GM12891 (cell line): ENCODE measurements at regions not wholly inside any gene's neighbourhood (a gene's known extent, or its start where the extent isn't known, plus 50 kb on each side); places are given as distances from the start of the nearest gene placed in this dataset.

ENCODE experiments used
- DNase-seq: peaks from one replicate; pipeline ENCODE4 v3.0.0; 2011; ENCODE audit warnings: low spot score; ENCODE audit not compliant: insufficient read length
- FAIRE-seq: peaks from 2 replicates; lab custom pipeline; 2011; peaks lifted over from hg19 to GRCh38; lab: Jason Lieb, UNC
- PAX5 ChIP-seq: IDR thresholded peaks from 2 replicates; pipeline ENCODE4 v1.6.1; 2011; ENCODE audit warnings: low read length, moderate library complexity, mild to moderate bottlenecking; ENCODE audit not compliant: insufficient read depth, severe bottlenecking
- POLR2A ChIP-seq: IDR thresholded peaks from 2 replicates; pipeline ENCODE4 v1.6.1; 2011; ENCODE audit warnings: low read depth, low read length, control low read depth
- POLR2AphosphoS5 ChIP-seq: IDR thresholded peaks from 2 replicates; pipeline ENCODE4 v1.6.1; 2011; ENCODE audit warnings: low read depth, low read length, control low read depth
- POU2F2 ChIP-seq: IDR thresholded peaks from 2 replicates; pipeline ENCODE4 v1.6.1; 2011; ENCODE audit warnings: low read depth, mild to moderate bottlenecking, control low read depth, low read length, moderate library complexity
- SPI1 ChIP-seq: IDR thresholded peaks from 2 replicates; pipeline ENCODE4 v1.6.1; 2011; ENCODE audit warnings: low read depth, low read length, control low read depth
- TAF1 ChIP-seq: IDR thresholded peaks from 2 replicates; pipeline ENCODE4 v1.6.1; 2011; ENCODE audit warnings: low read depth, low read length, control low read depth

DNA sequence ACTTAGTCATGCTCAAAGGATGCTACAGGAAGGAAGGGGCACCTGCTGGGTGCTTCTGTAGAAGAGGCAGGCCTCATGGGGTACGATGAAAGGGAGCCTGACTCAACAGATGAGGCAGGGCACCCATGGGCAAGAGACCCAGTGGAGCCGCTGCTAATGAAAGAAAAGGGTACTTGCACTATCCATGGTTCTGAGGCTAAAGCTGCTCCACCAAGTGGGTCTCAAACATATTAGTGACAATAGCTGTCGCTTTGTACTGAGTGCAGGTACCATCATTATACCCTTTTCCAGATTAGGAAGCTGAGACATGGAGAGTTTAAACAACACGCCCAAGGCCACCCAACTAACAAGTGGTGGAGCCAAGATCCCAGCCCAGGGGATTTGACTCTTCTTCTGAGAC is 127.5 kb upstream of the SERPIND1 start:
- no peak for DNase-seq
- TF ChIP-seq POLR2A (no peak), PAX5 (no peak), TAF1 (no peak), POLR2AphosphoS5 (no peak), SPI1 (no peak), POU2F2 (no peak)
- FAIRE-seq: no peak

DNA sequence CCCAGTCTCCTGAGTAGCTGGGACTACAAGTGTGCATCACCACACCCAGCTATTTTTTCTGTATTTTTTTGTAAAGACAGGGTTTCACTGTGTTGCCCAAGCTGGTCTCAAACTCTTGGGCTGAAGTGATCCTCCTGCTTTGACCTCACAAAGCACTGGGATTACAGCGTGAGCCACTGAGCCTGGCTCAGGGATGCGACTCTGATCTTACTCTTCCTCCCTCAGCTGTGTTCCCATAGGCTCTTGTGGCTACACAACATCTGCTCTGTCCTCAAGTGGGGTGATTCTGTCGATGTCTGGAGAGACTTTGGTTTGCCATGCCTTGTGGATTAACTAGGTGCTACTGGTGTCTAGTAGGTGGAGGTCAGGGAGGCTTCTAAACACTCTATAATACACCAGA is 127.0 kb upstream of the SERPIND1 start:
- DNase-seq: no peak
- TF ChIP-seq TAF1 (no peak), SPI1 (no peak)
- no peak for FAIRE-seq

GRCh38 chr22:20647586-20648305 is 126.2 kb upstream of the SERPIND1 start:
- no peak for TF ChIP-seq POLR2AphosphoS5
- no peak for TF ChIP-seq PAX5
- no peak for TF ChIP-seq POLR2A
- TF ChIP-seq TAF1: no peak
- TF ChIP-seq SPI1: no peak
- no peak for TF ChIP-seq POU2F2
- DNase-seq (no peak), FAIRE-seq (no peak)

- TF ChIP-seq POLR2A (no peak), PAX5 (no peak), SPI1 (no peak), POLR2AphosphoS5 (no peak), TAF1 (no peak), POU2F2 (no peak)
- DNase-seq: no peak
- no peak for FAIRE-seq
These were observed 125.5 kb upstream of the SERPIND1 start for GRCh38 chr22:20648306-20648903.

DNA sequence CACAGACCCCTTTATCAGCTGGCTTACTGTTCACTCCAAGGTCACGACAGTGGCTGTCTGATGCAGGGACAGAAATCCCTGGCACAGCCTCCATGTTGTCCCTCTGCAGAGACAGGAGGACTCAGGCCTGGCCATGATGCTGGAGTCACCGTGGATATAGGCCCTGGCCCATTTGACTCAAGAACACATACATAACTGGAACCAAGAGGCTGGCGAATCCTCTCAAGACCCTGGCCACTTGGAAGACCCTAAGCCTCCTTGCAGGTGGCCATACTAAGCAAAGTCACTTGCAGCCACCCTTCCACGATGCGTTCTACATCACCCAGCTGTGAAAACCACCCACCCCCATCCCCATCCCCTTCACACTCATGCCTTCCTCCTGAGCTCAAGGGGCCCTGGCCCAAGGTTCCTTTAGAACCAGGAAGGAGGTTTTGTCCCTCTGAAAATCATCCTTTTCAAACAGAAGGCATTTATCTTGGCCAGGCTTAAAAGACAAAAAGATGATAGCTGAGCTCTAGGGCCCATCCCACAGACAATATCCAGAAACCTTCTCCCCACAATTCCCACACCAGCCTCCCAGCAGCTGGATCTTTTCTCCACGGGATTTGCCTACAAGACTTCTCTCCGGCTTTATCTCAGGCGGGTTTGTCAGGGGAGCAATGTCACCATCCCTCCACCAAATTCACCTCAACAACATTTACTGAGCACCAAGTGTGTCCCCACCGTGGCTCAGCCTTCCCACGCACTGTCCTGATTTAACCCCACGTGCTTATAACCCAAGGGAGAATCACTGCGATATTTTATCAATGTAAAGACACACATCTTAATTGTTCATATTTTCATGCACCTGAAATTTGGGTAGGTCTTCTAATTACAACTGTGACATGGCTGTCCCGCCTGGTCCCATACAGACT is 123.4 kb upstream of the SERPIND1 start:
- TF ChIP-seq POU2F2 (no peak), PAX5 (no peak), POLR2A (no peak), POLR2AphosphoS5 (no peak), TAF1 (no peak), SPI1 (no peak)
- FAIRE-seq: no peak
- no peak for DNase-seq

GRCh38 chr22:20651286-20651685 is 122.6 kb upstream of the SERPIND1 start:
- TF ChIP-seq SPI1 (no peak), PAX5 (no peak), POLR2A (no peak), POLR2AphosphoS5 (no peak), POU2F2 (no peak), TAF1 (no peak)
- FAIRE-seq: no peak
- DNase-seq: no peak

DNA sequence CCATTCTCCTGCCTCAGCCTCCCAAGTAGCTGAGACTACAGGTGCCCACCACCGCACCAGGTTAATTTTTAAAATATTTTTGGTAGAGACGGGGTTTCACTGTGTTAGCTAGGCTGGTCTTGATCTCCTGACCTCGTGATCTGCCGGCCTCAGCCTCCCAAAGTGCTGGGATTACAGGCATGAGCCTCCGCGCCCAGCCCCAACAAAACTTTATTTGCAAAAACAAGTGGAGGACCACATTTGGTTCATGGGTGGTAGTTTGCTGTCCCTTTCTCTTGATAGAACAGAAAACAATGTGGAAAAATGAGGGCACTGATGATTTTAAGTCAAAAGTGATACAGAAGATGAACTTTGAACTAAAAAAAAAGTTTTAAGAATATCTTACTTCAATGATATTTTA is 121.8 kb upstream of the SERPIND1 start:
- no peak for FAIRE-seq
- DNase-seq: no peak

GRCh38 chr22:20652582-20652981 is 121.3 kb upstream of the SERPIND1 start:
- FAIRE-seq: no peak
- DNase-seq: no peak
- no peak for TF ChIP-seq PAX5
- TF ChIP-seq POLR2AphosphoS5: no peak
- TF ChIP-seq SPI1: no peak

More for the DNA sequence above, 121.8 kb upstream of the SERPIND1 start:
- no peak for TF ChIP-seq POLR2A
- no peak for TF ChIP-seq POU2F2
- TF ChIP-seq TAF1: no peak
- no peak for TF ChIP-seq SPI1
- TF ChIP-seq PAX5: no peak
- TF ChIP-seq POLR2AphosphoS5: no peak

GRCh38 chr22:20653012-20653794 is 120.7 kb upstream of the SERPIND1 start:
- DNase-seq (no peak), FAIRE-seq (peak; percentile 71)
- TF ChIP-seq POLR2AphosphoS5 (no peak), POU2F2 (no peak), TAF1 (no peak), SPI1 (no peak), POLR2A (no peak), PAX5 (no peak)
